HG02852 (cell line): ENCODE measurements at regions not wholly inside any gene's neighbourhood (a gene's known extent, or its start where the extent isn't known, plus 50 kb on each side); places are given as distances from the start of the nearest gene placed in this dataset.

Experiments used
- ATAC-seq: cut with Tn5 transposase; IDR thresholded peaks from one replicate; pipeline ENCODE4 v1.9.1; 2021; ENCODE audit warnings: mild to moderate bottlenecking, moderate library complexity; ENCODE audit not compliant: unreplicated experiment

DNA sequence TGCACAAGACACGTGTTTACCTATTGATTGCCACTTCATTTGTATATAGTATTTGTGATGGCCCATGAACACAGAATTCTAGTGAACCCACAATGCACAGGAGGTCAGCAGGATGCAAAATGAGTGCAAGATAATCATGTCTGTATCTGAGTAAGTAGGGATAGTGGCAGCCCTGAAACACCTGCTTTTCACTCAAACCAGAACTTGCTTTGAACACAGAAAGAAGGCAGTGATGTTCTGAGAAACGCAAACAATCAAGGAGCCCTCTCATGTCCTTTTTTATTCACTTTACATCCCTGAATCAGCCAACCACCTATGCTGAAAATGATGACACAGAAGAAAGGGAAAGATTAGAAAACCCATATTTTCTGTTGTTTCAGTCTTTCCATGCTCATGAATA lies 170.4 kb upstream of the AVPR1A start:
- no peak for ATAC-seq

DNA sequence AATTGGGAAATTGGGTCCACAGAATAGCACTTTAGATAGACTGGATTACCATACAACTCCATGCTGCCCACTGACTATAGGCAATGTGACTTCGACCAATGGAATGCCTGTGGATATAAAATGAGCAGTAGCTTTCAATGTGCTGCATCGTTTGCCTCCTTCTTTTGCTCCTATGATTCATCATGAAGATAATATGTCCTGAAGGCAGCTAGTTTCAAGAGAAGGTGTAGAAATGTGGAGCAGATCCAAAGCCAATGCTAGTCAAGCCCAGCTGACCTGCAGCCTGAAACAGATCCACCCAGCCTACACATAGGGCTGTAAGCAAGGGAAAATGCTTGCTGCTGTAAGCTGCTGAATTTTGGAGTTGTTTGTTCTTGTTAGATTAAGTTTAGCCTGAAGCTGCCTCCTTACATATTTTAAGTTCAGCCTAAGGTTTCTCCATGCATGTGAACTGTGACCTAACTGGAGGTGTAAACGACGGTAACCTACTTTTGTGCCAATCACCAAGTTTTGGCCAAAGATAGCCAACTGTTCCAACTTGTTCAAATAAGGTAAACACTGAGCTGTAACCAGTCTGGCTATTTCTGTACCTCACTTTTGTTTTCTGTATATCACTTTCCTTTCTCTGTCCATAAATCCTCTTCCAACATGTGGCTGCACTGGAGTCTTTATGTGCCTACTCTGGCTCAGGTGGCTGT lies 169.1 kb upstream of the AVPR1A start:
- no peak for ATAC-seq

DNA sequence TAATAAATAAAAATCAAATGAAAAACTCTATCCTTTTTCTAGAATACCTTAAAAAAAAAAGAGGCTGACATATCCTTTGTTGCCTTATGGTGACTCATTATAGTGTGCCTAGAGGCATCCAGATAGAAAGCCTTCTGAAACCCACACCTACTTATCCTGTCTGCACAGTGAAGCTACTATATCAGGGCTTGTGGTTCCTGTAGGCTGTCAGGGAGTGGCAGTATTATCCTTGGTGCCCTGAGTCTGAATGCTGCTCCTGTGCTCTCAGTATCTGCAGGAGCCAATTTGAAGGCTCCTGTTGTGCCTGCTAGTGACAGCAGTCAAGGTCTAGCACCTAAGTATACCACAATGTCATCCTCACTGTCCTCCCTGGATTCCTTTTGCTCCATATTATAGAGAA lies 168.4 kb upstream of the AVPR1A start:
- peak; percentile 71 for ATAC-seq

DNA sequence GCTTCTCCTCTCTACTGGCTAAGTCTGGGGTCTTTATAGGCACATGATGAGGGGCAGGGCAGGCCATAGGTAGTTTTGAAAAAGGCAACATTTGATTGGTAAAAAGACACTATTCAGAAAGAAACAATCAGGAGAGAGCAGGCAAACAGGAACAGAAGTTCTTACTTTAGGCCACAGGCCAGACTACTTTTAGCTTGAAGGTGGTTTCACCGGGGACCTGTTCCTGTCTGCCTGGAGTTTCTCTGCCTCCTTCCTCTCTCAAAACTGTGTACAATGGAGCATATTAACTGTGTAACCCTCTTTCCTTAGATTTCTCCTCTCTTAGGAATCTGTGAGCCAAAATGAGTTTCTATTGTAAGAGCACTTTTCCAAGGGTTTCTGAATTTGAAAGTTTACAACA lies 167.9 kb upstream of the AVPR1A start:
- no peak for ATAC-seq

DNA sequence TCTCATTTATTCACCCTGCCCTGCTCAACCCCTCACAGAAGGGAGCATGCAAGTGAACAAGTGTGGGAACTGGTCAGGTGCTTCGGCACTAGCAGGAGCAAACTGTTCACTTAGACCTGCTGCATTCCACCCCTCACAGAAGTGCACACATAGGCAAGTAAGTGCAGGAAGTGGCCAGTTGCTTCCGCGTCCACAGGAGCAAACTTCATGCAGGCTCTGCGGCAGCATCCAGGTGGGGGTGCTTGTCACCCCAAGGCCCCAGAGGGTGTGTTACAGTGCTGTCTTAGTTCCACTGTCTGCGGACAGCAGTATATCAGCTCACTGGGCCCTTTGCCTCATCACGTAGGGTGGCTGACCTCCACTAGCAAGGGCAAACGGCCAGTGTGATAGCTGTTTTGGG lies 167.3 kb upstream of the AVPR1A start:
- no peak for ATAC-seq

DNA sequence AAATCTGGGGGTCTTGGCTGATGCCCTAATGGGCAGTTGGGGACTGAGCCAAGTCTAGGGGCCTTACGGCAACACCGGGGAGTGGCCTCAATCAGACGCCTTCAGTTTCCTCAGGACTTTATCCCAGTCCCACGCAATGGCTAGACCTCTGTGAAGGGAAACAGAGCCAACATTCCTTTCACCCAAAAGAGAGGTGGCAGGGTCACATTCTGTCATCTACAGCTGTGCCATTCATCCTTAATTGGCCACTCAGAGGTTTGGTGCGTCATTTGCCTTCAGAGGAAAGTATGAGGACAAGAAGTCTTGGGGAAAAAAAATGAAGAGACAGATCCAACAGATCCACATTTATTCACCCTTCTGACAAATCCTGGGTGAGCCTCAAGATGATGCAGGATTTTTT lies 166.9 kb upstream of the AVPR1A start:
- ATAC-seq = no peak

DNA sequence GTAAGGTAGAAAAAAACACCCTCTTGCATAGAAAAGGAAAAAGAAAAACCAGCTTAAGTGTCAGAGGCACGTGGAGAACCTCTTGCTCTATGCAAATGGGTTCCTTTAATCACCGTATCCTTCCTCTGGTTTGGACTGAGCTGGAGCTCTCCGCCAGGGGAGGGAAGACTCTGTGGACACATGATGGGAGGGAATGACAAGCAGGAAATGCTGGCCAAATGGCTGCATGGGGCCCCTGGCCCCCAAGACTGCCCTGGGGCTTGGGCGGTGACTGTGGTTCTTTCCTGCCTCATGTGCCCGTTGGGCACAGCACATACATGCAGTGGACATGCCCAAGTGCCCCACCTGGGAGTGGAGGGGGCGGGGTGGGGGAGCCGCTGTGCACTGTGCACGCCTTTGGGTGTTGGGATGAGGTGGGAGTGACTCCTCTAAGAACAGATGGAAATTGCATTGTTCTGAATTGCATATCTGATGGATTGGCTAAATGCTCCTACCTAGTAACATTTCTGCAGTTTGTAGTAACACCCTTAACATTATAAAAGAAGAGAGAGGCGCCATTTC lies 166.4 kb upstream of the AVPR1A start:
- no peak for ATAC-seq

DNA sequence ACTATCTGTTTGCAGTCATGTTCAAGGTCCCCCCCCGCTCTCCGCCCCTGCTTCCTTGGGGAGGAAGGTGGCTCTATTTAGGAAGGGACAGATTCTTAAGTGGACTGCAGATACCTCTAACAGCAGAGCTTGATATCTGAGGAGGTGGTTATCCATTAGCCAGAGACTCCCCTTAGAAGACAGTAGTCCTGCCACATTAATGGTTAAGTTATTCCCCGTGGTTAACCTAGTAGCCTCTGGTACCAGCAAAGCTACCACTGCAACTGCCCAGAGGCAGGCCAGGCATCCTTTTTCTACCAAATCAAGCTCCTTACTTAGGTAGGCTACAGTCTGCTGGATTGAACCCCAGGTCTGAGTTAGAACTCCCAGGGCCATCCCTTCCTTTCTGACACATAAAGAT lies 162.1 kb upstream of the AVPR1A start:
- no peak for ATAC-seq

DNA sequence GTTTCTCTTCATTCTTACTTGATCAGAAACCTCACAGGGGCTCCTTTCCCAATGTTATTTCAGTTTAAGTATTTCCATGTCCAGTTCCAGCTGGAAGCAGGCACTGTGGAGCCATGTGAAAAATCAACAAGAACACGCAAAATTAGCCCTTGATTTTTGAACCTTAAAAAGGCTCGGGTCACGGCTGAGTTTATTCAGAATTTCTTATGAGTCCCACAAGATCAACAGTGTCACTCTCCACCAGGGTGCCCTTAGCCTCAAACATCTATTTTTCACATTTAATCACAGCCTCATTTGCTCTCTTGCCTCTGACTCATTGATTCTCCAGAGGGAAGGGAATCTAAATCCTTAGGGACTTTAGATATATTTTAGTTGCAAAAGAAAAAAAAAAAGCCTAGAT lies 157.7 kb upstream of the AVPR1A start:
- no peak for ATAC-seq

DNA sequence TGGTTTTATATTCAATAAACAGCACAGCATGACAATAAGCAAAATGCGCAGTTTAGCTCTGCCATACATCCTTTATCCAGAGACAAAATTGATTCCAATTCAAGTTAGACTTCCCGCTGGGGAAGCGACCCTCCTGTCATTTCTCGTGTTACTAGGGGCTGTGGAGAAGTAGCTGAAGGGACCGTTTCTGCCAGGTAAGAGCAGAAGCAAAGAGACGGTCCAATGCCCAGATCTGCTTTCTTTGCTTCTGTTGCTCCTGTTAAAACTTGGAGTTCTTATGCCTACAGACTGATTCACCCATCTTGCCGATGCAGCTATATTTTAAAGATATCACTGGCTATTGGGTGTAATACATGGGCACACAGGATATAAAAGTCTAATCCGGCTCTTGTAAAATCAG lies 156.8 kb upstream of the AVPR1A start:
- ATAC-seq = no peak

DNA sequence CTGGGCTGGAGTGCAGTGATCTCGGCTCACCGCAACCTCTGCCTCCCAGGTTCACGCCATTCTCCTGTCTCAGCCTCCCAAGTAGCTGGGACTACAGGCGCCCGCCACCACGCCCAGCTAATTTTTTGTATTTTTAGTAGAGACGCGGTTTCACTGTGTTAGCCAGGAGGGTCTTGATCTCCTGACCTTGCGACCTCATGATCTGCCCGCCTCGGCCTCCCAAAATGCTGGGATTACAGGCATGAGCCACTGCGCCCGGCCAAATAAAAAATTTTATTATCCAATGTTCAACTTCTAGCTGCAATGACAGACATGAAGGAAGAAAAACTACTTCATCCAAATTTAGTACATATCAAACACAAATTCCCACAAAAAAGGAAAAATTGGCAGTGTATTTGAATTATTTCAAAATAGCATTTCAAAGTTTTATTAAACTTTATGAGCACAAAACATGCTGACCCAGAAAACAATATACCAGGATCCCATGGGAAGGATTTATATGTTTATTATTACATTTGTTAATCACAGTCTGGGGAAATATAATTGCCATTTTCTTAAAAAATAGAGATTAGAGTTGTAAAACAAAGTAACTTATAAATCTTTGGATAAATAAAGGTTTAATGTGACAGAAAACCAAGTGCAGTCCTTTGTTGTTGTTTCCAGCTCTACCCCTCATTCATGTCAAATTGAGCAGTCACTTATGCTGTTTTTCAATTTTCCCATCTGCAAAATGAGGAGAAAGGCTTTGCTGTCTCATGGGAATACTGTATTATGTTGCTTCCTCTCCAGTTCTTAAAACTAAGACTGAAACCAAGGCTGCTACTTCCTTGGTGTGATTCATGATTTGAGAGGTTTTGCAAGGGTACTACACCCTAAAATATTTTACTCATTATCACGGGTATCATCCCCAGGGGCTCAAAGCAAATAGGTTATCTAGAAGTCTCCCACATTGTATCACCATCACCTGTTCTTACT lies 155.2 kb upstream of the AVPR1A start:
- ATAC-seq = no peak

DNA sequence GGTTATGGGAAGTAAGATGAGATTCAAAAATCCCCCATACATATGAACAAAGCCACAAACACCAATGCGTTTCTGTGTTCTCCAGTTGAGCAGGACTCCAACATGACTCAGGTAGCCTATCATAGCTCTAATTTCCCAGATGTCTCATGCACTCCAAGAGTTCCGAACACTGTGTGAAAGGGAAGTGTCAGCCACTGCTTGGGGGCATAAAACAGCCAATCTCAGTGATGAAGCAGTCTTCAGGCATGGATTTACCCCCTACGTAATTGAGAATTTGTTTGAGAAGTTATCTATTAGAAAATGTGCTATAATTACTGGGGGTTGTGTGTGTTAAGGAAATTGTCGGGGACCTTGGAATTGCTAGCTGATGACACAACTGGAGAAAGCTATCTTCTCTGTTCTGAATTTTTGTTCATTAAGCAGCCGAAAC lies 153.9 kb upstream of the AVPR1A start:
- ATAC-seq = no peak

DNA sequence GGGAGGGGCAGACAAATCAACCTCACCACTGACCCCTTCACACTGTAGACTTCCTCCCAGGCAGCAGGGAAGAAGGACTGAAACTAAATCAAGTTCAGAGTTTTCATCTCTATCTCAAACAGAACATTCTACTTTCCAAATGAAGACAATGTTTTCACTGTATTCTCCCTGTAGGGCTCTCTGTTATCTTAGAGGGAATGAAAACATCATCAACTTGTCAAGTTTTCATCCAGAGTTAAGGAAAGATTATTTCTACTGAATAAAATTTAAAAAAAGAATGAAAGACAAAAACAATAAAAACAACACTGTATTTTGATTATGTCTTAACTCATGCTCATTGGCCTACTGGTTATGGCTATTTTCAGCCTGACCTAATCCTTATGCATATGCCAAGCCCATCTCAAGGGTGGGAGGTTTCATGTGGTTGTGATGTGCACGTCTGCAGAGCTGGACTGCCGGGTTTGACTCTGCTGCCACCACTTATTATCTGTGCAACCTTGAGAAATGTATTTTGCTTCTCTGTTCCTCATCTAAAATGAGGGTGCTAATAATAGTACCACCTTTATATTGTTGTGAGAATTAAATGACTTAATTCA lies 152.0 kb upstream of the AVPR1A start:
- ATAC-seq = peak; percentile 28

DNA sequence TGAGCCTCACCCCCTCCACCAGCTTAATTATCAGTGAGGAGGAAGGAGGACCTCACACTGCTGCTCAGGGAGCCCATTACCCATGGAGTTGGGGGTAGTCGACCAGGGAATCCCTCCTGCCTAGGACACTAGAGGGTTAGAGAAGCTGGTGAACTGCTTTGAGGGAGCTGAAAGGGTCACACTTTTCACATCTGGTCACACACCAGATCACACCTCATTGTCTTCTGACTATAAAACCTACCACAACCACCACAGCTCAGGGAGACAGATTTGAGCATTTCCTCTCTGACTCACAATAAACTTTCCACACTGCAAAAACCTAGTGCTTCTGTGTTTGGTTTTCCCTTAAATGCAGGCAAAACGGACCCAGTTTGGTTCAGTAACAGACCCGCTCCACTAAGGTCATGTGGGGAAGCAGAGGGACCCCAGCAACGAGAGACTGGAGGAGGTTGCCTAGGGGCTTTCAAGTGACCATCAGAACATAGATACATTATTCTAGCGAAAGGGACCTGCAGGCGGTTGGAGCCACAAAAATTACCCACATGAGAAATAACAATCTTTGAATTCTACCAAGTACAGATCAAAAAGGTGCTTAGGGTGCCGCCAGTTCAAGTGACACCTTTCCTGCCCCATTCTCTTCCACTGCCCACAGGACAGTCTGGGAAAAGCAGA lies 151.4 kb upstream of the AVPR1A start:
- peak; percentile 85 for ATAC-seq

DNA sequence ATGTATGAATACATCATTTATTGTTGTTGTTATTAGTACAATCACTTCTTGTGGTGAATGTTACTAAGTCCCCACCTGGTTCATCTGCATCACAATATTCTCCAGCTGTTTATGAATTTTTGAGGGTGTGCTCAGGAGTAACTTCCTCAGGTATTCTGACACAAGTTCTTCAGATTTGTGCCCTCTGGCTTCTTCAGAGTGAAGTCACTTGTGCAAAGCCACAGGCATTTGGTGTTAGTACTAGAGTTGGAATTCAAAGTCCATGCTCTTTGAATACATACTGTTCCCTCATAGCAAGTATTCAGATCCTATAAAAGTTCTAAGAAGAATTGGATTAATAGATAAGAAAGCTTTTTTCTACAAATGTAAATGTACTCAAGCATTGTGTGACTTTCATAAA lies 150.3 kb upstream of the AVPR1A start:
- no peak for ATAC-seq

DNA sequence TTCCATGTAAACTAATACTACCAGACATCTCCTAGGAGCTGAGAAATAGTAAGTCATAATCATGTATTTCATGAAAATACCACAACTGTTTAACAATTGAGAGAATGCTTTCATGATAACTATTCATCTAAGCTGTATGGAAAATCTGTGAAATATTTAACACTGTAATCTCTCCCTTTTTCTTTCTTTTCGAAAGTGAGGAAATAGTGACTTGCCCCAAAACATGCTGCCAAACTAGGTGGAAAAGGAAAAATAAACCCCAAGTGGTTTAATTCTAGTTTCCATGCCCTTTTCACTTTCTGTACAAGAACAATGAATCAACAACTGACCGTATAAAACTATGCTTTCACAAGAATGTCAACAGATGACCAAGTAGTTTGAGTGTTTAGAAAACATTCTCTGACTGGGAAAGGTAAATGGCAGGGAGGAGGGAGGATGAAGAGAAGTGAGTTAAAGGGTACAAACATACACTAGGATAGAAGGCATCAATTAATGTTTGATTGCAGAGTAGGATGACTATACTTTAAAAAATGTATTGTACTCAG lies 147.5 kb upstream of the AVPR1A start:
- ATAC-seq = no peak

DNA sequence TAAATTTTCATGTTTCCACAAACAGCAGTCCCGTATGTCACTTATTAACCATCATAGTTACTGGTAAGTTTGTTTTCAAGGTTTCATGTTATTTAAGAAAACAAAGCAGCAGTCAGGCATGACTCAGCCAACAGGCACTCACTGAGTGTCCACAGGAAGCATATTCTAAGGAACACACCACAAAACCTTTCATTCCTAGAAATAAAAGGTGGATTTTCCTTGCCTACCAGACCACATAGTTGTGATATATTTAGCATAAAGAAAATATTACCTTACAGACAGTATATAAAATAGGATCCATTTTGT lies 143.3 kb upstream of the AVPR1A start:
- ATAC-seq = peak; percentile 54

DNA sequence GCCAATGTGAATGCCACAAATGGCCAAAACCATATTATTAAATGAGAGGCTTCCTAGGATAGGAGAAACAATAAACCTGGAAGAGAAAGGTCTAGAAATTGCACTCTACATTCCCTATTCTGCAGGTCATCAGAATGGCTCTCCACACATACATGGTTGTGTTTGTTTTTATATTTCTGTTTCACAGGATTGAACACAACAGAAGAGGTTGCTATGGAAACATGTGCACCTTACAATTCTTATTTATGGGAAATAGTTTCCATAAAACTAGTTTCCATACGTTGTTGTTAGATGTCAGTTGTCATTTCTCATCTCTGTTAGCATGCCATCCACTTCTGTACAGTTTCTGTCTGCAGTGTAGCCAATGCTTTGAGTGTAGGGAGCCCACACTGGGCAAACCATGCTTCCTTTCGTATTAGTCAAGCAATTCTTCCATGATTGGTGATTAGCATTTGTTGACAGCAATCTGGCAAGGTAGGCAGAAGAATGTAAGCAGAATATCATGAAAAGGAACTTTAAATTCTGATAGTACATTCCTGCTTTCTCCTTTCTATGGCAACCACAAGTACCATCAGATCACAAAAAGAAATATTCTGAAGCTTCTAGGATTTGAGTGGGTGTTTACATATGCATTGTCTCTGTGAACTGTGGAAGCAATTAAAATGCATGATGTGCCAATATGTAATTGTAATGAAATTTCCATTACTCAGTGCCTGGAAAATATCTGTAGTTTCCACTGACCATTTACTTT lies 141.6 kb upstream of the AVPR1A start:
- ATAC-seq = no peak

DNA sequence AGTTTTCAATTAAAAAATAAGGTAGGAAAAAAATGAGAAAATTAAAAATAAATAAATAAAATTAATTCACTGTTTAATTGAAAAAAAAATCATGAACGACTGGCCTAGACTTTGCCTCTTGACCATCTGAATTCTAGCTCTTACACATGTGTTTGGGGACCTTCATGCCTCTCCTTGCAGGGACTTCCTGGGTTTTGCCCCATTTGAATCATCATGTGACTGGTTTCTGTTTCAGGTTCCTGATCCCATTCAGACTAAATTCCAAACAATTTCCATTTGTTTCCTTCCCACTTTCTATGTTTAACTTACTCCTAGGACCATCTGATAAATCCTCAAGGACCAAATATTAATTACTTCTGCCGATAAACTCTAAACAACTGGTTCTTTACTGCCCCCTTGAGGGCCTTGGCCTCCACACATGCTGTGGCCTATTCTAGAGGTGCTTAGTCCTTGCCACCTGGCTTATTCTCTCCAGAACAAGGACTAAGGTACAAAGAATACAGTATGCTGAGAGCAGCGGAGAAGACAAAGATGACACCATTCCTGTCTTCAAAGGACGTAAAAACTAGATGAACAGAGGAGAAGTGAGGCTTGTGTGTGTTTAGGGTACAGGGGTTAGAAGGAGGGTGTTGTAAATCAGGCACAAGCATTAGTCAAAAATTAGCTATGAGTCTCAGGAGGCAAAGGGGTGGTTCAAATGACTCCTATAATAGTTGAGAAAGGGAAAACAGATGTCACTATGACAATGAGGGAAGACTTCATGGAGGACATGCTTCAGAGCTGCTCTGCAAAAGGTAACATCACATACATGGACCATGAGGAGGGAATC lies 125.8 kb upstream of the AVPR1A start:
- peak; percentile 87 for ATAC-seq
